NOMO-1 (cell line): ENCODE measurements at regions not wholly inside any gene's neighbourhood (a gene's known extent, or its start where the extent isn't known, plus 50 kb on each side); places are given as distances from the start of the nearest gene placed in this dataset.

Experiments used
- DNase-seq, 2 experiments: peaks; one replicate each; lab custom pipeline; 2025; ENCODE audit not compliant: unreplicated experiment in 2 of 2; lab: John Stamatoyannopoulos, UW

DNA sequence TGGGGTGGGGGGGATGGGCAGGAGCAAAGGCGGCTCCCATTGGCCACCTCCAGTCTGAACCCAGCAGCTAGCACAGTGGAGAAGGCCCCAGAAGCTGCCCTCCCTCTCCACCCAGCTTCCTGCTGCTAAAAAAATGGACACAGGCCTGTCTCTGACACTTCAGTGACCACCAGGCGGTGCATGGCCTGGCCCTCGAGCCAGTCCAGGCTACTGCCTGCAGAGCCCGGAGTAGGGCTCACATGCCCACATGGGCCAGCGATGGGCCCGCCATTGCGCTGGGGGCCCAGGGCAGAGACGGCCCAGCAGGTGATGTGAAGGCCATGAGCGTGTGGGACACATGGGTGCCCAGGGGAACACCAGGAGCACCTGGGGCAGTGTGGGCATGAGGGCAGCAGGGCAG lies 52.1 kb upstream of the NOTCH1 start:
- no peak for DNase-seq

DNA sequence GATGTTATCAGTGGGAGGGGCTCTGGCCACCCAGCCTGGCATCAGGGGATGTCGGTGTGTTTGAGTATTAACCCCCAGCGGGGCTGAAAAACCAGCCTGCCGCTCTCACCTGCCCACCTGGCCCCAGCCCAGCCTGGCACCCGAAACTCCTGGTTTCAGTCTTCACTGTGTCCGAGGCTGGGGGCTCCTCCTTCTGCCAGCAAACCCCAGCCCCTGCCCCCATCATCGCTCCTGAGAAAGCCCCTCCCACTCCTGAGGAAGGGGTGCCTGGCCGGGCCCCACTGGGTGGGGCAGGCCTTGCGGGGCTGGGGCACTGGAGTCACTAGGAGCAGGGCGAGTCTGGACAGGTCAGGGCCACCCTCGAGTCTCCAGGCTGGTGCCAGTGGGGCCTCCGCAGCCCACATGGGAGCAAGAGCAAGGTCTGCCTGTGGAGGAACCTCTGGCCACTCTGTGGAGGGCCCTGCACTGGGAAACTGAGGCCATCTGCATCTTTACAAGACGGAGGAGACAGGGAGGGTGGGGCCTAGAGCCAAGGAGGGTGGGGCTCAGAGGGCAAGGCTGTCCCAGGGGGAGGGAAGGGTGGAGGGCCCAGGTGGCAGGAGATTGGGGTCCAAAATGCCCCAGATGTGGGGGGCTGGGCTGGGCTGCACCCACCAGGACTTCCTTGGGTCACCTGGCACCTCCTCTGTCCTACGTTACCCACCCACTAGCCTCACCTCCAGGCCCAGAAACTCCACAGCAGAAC lies 51.5 kb upstream of the NOTCH1 start:
- DNase-seq = no peak

DNA sequence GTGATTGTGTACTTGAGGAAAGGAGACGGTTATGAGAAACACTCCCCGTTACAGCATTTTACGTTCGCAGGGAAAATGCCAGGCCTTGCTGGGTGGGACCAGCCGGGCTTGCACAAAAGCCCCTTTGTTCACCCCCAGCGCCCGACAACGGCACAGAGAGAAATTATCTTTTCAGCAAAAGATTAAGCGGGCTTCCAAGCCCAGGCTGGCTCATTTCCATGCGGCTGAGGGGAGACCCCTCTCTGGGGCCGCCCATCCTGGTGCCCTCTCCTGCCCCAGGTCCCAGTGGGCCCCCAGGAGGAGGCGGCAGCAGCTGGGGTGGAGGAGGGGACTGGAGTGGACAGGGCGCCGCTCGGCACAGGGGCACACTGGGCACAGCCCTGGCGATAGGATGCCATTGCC lies 50.8 kb upstream of the NOTCH1 start:
- no peak for DNase-seq

DNA sequence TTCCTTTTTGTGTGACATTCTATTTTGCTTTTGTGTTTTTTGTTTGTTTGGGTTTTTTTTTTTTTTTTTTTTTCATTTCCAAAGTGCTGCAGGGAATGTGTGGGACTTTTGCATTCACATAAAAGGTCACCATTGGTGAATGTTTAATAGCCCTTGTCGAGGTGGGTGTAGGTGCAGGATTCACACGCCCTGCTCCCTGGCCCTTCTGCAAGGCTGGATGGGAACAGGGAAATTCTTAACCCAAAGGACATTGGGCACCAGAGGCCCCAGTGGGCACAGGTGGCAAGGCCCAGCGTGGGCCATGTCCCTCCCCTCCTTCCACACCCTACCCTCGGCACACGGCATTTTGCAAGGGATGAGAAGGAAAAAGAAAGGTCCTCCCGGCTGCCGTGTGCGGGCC lies 50.4 kb upstream of the NOTCH1 start:
- DNase-seq = no peak

DNA sequence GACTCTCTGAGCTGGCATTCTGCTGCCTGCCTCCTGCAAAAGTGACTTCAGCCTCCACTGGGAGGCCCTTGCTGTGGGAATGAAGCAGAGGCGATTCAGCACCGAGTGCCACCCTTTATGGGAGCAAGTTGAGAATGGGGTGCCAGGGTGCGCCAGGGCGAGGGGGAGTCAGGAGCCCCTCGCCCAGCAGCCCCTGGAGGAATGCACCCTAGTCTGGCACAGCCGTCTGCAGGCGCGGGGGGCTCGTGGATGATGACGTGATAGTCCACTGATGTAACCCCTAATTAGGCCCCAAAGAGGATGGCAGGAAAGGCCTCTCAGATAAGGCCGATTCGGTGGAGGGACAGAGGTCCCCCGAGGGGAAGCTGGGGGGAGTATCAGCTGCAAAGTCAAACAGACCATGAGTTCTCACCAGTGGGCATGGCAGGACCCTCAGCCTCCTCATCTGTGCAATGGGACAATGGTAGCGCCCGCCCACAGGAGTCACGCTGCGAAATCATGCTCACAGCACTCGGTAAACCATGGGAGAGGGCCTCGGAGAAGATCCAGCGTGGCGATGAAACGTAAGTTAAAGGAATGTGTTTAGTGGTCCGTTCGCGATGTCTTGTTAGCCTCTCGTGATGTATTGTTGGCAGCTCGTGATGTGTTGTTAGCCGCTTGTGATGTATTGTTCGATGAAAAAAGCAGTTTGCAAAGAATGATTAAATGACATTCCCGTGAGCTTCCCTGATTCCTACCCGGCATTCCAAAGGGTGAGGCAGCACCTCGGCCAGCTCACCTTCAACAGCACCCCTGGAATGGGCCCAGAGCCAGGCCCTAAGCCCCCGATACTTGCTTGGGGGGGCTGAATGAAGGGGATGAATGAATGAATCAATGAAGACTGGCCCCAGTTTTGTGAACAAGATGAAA lies 49.7 kb upstream of the NOTCH1 start:
- no peak for DNase-seq
